GM23248 (cell line): ENCODE measurements at regions not wholly inside any gene's neighbourhood (a gene's known extent, or its start where the extent isn't known, plus 50 kb on each side); places are given as distances from the start of the nearest gene placed in this dataset.

ENCODE experiments used
- DNase-seq: peaks from one replicate; pipeline ENCODE4 v3.0.0-alpha.2; 2015
- H2AFZ ChIP-seq: fragments of 200-600 bp; sonication (generic); 2 replicates; pipeline ENCODE4 v1.6.1; 2016; ENCODE audit warnings: antibody characterized with exemption
- H3F3A ChIP-seq: fragments of 200-600 bp; sonication (generic); 2 replicates; pipeline ENCODE4 v1.6.1; 2016; ENCODE audit warnings: mild to moderate bottlenecking, antibody characterized with exemption, mixed run types; ENCODE audit not compliant: insufficient read depth
- H3K27ac ChIP-seq: fragments of 200-600 bp; sonication (generic); 2 replicates; pipeline ENCODE4 v1.5.1; 2016; ENCODE audit warnings: mild to moderate bottlenecking
- H3K27me3 ChIP-seq: fragments of 200-600 bp; sonication (generic); replicated peaks from 2 replicates; pipeline ENCODE4 v1.6.1; 2016; ENCODE audit warnings: mild to moderate bottlenecking; ENCODE audit not compliant: insufficient read depth
- H3K36me3 ChIP-seq: fragments of 200-600 bp; sonication (generic); 2 replicates; pipeline ENCODE4 v1.6.1; 2016; ENCODE audit warnings: low read depth, mild to moderate bottlenecking
- H3K4me1 ChIP-seq: fragments of 200-600 bp; sonication (generic); 2 replicates; pipeline ENCODE4 v1.6.1; 2016; ENCODE audit warnings: mild to moderate bottlenecking; ENCODE audit not compliant: insufficient read depth
- H3K4me2 ChIP-seq: fragments of 200-600 bp; sonication (generic); one replicate; pipeline ENCODE4 v1.6.1; 2016; ENCODE audit warnings: mild to moderate bottlenecking; ENCODE audit not compliant: unreplicated experiment
- H3K4me3 ChIP-seq: fragments of 200-600 bp; sonication (generic); 2 replicates; pipeline ENCODE4 v1.5.1; 2016; ENCODE audit warnings: mild to moderate bottlenecking
- H3K79me2 ChIP-seq: fragments of 200-600 bp; sonication (generic); 2 replicates; pipeline ENCODE4 v1.6.1; 2016; ENCODE audit warnings: mild to moderate bottlenecking; ENCODE audit not compliant: insufficient read depth
- H3K9ac ChIP-seq: fragments of 200-600 bp; sonication (generic); 2 replicates; pipeline ENCODE4 v1.6.1; 2016; ENCODE audit warnings: mild to moderate bottlenecking
- H3K9me2 ChIP-seq: fragments of 200-600 bp; sonication (generic); 2 replicates; pipeline ENCODE4 v1.6.1; 2016; ENCODE audit warnings: mixed run types, mild to moderate bottlenecking, moderate library complexity; ENCODE audit not compliant: insufficient read depth
- H3K9me3 ChIP-seq: fragments of 200-600 bp; sonication (generic); one replicate; pipeline ENCODE4 v1.6.1; 2017; ENCODE audit warnings: low read depth
- H4K20me1 ChIP-seq: fragments of 200-600 bp; sonication (generic); 2 replicates; pipeline ENCODE4 v1.6.0; 2016; ENCODE audit not compliant: insufficient read depth
- EZH2 ChIP-seq: fragments of 200-600 bp; sonication (generic); IDR thresholded peaks from 2 replicates; pipeline ENCODE4 v1.6.1; 2018; ENCODE audit warnings: antibody characterized with exemption, mild to moderate bottlenecking; ENCODE audit not compliant: insufficient read depth, poor library complexity, severe bottlenecking
- EZH2phosphoT487 ChIP-seq: fragments of 200-600 bp; sonication (generic); IDR thresholded peaks from 2 replicates; pipeline ENCODE4 v1.6.1; 2018; ENCODE audit warnings: antibody characterized with exemption, moderate library complexity, mild to moderate bottlenecking, low read depth; ENCODE audit not compliant: insufficient read depth
- WGBS, 2 experiments: methylation state at CpG; one replicate each; pipeline ENCODE4 v1.1.6; 2015 to 2017; ENCODE audit warnings: low lambda C conversion rate in 2 of 2, low coverage in 1 of 2; ENCODE audit errors: missing lambda C conversion rate in 2 of 2; 5-methylcytosine and 5-hydroxymethylcytosine counted together
- in situ Hi-C: fragments of 300-500 bp; cut with MboI; formaldehyde crosslinking; loops from 2 replicates; pipeline ENCODE4 v1.15.0; 2020

DNA sequence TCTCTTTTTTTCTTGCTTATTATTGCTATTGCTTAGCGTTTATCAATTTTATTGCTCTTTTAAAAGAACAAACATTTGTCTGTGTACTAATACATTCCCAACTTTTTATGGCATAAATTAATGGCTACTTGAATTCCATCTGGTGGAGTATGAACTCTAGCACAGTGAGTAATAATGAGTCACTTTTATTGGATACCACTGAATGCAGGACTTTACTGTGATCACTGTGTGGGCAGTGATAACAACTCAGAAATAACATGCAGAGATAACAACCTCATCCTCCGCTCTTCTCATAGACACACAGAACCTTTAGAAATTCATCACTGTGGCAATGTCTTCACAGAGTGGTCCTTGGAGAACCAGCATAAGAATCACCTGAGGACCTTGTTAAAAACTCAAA lies 139.5 kb upstream of the PRNP start:
- Histone ChIP-seq H3K27ac (peak overlapping the region; percentile 14; the same call in 1 of the 2 replicates), H4K20me1 (no peaks in the 10 kb centered on the region), H3K9me3 (no peaks in the 10 kb centered on the region), H3F3A (peaks cover 28% of the 10 kb centered on the region; the same call in 1 of the 2 replicates), H3K4me1 (peaks cover 40% of the 10 kb centered on the region), H2AFZ (no peak overlapping the region), H3K79me2 (no peaks in the 10 kb centered on the region), H3K9me2 (no peaks in the 10 kb centered on the region), H3K27me3 (no peaks in the 10 kb centered on the region), H3K9ac (no peak overlapping the region), H3K4me2 (peak overlapping the region; percentile 52), H3K36me3 (no peaks in the 10 kb centered on the region), H3K4me3 (no peak overlapping the region; the same call in 1 of the 2 replicates)
- peak; percentile 87 for DNase-seq
- in situ Hi-C loops: no loop called here
- TF ChIP-seq EZH2: no peak
- TF ChIP-seq EZH2phosphoT487: peak; percentile 71; the same call in 1 of the 2 replicates
- 6 to 11% methylated on average over 2 of the region's 2 CpGs for WGBS, 2 experiments

DNA sequence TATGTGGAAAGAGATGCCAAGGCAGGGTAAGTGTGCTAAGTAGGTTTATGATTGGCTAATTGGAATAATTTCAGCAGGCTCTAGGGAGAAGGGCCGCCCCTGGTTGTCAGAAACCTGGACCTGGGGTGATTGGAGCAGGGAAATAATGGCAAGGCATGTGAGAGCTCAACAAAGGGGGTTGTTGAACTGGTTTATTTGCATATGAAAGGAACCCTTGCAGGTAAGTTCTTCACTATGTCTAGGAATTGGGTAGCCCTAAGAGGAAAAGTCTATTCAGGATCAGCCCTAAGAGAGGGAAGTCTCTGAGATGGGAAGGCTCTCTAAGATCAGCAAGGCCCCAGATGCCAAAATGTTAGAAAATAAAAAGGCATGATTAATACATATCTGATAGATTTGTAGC lies 139.9 kb upstream of the PRNP start:
- peaks cover 28% of the 10 kb centered on the region; the same call in 1 of the 2 replicates for H3F3A ChIP-seq
- H3K4me2 ChIP-seq: peak overlapping the region; percentile 37
- no peaks in the 10 kb centered on the region for H3K9me2 ChIP-seq
- no peaks in the 10 kb centered on the region for H3K9me3 ChIP-seq
- no peaks in the 10 kb centered on the region for H3K36me3 ChIP-seq
- no peaks in the 10 kb centered on the region for H3K79me2 ChIP-seq
- H4K20me1 ChIP-seq: no peaks in the 10 kb centered on the region
- no peak overlapping the region for H2AFZ ChIP-seq
- no peak overlapping the region; the same call in 1 of the 2 replicates for H3K4me3 ChIP-seq
- in situ Hi-C loops: no loop called here
- H3K27ac ChIP-seq: peak overlapping the region; percentile 14; the same call in 1 of the 2 replicates
- no peak overlapping the region for H3K9ac ChIP-seq
- no peaks in the 10 kb centered on the region for H3K27me3 ChIP-seq
- DNase-seq: no peak
- 100% methylated on average over 1 of the region's 1 CpG for WGBS, 2 experiments
- TF ChIP-seq EZH2phosphoT487: no peak
- no peak for TF ChIP-seq EZH2
- peaks cover 39% of the 10 kb centered on the region for H3K4me1 ChIP-seq

DNA sequence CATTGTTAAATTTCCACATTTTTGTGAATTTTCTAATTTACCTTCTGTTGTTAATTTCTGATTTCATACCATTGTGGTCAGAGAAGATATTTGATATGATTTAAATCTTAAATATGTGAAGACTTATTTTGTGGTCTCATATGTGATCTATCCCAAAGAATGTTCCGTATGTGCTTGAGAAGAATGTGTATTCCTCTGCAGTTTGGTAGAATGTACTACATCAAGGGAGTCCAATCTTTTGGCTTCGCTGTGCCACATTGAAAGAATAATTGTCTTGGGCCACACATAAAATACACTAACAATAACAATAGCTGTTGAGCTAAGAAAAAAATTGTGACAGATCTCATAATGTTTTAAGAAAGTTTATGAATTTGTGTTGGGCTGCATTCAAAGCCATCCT lies 140.7 kb upstream of the PRNP start:
- H3K4me1 ChIP-seq: peaks cover 31% of the 10 kb centered on the region
- DNase-seq: no peak
- peak overlapping the region; percentile 20 for H3K4me2 ChIP-seq
- no peak overlapping the region for H2AFZ ChIP-seq
- H4K20me1 ChIP-seq: no peaks in the 10 kb centered on the region
- H3F3A ChIP-seq: peaks cover 28% of the 10 kb centered on the region; the same call in 1 of the 2 replicates
- 70 to 79% methylated on average over 2 of the region's 2 CpGs for WGBS, 2 experiments
- peak overlapping the region; percentile 17; the same call in 1 of the 2 replicates for H3K27ac ChIP-seq
- in situ Hi-C loops: no loop called here
- H3K27me3 ChIP-seq: no peaks in the 10 kb centered on the region
- H3K79me2 ChIP-seq: no peaks in the 10 kb centered on the region
- H3K36me3 ChIP-seq: no peaks in the 10 kb centered on the region
- no peak for TF ChIP-seq EZH2
- no peak for TF ChIP-seq EZH2phosphoT487
- H3K4me3 ChIP-seq: no peak overlapping the region
- H3K9me3 ChIP-seq: no peaks in the 10 kb centered on the region
- no peaks in the 10 kb centered on the region for H3K9me2 ChIP-seq
- H3K9ac ChIP-seq: no peak overlapping the region

DNA sequence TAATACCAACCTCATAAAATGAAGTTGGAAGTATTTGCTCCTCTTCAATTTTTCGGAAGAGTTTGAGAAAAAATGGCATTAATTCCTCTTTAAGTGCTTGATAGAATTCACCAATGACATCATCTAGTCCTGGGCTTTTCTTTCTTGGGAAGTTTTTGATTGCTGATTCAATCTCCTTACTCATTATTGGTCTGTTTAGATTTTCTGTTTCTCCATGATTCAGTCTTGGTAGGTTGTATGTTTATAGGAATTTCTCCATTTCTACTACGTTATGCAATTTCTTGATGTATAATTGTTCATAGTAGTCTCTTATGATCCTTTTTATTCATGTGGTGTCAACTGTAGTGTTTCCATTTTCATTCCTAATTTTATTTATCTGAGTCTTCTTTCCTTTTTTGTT lies 141.5 kb upstream of the PRNP start:
- Histone ChIP-seq H3K36me3 (no peaks in the 10 kb centered on the region), H3K9ac (no peak overlapping the region), H3K9me2 (no peaks in the 10 kb centered on the region), H2AFZ (no peak overlapping the region), H3K27me3 (no peaks in the 10 kb centered on the region), H3K9me3 (no peaks in the 10 kb centered on the region), H3K4me2 (peak overlapping the region; percentile 20), H3K4me1 (peaks cover 28% of the 10 kb centered on the region), H3K4me3 (no peak overlapping the region), H3K79me2 (no peaks in the 10 kb centered on the region), H4K20me1 (no peaks in the 10 kb centered on the region), H3F3A (peaks cover 28% of the 10 kb centered on the region; the same call in 1 of the 2 replicates), H3K27ac (peak overlapping the region; percentile 17)
- TF ChIP-seq EZH2phosphoT487 (no peak), EZH2 (no peak)
- WGBS, 2 experiments: 34 to 35% methylated on average over 2 of the region's 2 CpGs
- DNase-seq: peak; percentile 82
- in situ Hi-C loops: no loop called here
